IPS DF 4.7 (cell line): ENCODE measurements at regions not wholly inside any gene's neighbourhood (a gene's known extent, or its start where the extent isn't known, plus 50 kb on each side); places are given as distances from the start of the nearest gene placed in this dataset.

Experiments used
- DNase-seq: peaks from one replicate; pipeline ENCODE4 v3.0.0-alpha.2; 2013; ENCODE audit warnings: low spot score; ENCODE audit errors: extremely low read depth

DNA sequence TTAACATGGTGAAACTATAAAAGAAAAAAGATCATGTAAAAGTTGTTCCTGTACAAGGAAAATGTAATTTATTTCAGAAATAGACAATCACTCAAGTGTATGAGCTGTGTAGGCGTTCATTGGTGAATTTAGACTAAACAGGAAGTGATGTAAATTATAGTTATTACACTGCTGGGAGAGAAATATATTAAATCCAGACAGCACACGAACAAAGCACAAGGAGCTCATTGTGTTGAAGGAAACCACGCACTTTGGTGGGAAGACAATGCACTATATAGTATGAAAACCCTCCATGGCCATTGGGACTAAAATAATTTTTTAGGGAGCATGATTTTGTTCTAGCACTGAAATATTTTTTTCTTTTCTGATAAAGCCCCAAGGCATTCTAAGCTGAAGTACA, 450.5 kb downstream of the KLF12 start:
- no peak for DNase-seq

DNA sequence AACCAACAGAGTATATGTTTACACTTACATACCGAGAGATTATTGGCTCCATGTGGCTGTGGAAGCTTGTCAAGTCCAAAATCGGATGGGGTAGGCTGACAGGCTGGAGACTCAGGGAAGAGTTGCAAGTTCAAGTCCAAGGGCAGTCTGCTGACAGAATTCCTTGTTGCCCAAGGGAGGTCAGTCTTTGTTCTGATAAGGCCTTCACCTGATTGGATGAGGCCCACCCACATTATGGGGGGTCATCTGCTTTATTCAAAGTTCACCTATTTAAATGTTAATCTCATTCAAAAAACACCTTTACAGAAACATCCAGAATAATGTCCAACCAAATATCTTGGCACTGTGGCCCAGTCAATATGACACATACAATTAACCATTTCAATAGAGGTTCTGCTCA, 452.4 kb downstream of the KLF12 start:
- no peak for DNase-seq

DNA sequence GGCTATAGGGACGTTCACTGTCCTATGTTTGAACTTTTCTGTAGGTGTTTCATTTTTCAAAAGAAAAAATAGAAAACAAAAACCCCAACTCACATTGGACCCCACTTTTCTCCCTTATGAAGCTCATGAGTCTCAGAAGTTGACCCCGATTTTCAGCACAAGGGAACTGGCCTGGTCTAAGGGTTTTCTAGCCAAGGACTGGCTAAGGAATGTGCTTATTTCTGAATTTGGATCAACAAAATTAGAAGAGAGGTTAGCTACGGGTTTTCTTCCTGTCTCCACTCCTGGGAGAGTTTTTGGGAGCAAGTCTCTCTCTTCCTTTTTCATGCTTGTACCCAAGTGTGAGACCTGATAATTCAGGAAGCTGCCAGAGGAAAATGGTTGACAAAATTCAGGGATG, 453.2 kb downstream of the KLF12 start:
- no peak for DNase-seq

- no peak for DNase-seq
These were observed 457.1 kb downstream of the KLF12 start for GRCh38 chr13:73677048-73677601.

DNA sequence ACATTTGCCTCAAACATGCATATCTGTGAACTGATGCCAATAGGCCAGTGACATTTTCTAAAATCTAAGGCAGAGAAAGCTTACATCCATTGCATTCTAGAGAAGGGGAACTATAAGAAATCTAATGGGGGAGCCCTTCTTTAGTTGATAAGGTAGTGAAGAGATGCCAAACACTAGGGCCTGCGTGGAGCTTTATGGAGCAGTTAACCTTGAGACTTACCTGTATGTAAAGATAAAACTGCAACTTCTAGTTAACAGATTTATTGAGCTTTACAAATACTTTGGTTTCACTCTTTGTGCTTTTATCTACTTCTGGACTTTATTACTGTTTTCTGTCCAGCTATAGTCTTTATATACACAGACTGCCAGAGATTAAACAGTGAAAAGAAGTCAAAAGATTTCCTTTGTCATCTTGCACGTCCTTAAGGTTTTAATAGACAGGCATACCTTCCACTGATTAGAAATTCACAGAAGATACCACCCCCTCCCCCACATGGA, 457.6 kb downstream of the KLF12 start:
- no peak for DNase-seq

- no peak for DNase-seq
These were observed 458.4 kb downstream of the KLF12 start for GRCh38 chr13:73675821-73676220.

DNA sequence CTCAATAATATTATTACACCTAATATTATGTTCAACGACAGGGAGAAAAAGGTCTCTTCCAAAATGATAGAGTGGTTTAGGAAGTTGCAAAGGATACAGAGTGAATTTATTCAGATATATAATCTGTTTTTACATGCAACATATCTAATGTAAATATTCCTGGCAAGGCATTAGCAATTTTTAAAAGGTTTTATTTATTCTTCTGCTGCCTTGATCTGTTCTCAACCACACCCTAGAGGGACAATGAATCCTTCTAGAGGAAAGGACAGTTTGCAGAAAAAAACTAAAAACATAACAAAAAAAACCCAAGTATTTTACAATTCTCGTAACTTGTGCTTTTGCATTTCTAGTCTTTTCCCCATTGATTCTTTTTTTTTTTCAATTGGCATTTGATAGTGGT, 459.6 kb downstream of the KLF12 start:
- DNase-seq, result no peak

GRCh38 chr13:73673931-73674330, 460.3 kb downstream of the KLF12 start:
- DNase-seq, result no peak

DNA sequence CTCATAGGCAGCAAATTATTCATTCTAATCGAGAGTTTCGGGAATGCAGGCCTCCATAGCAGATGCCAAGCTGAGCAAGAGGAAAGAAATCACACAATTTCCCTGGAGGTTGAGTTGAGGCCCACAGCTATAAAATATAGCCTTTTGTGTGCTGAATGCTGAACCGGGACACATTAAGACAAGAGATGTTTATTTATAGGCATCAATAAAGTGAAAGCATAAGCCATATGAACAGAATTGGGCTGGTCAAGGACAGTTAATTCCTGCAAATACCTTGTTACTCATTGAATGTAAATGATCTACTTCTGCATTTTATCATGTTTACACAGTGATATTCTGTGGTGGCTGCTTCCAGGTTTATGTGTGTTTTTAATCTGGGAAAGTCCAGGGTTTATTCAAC, 461.7 kb downstream of the KLF12 start:
- no peak for DNase-seq

GRCh38 chr13:73671732-73672131, 462.5 kb downstream of the KLF12 start:
- no peak for DNase-seq

DNA sequence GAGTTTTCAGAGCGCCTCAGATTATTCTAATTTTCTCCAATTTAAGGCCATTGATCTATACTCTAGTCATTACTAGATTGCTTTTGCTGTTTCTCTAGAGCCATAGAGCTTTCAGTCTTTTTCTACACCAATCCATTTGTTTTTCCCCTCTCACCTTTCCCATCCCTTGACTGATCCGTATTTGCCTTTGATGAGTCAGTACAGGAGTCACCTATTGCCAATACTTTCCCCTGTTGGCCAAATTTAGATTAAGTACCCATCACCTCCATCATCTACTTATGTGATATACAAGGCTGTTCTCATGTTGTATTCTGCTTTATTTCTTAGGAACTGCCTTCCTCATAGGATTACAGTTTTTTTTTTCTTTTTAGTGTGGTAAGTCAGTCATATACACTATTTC, 463.2 kb downstream of the KLF12 start:
- DNase-seq, result no peak

GRCh38 chr13:73667756-73668155, 466.4 kb downstream of the KLF12 start:
- no peak for DNase-seq

GRCh38 chr13:73665261-73665660, 468.9 kb downstream of the KLF12 start:
- no peak for DNase-seq

GRCh38 chr13:73664851-73665250, 469.4 kb downstream of the KLF12 start:
- DNase-seq, result no peak

- DNase-seq, result no peak
These were observed 471.4 kb downstream of the KLF12 start for GRCh38 chr13:73662833-73663232.

DNA sequence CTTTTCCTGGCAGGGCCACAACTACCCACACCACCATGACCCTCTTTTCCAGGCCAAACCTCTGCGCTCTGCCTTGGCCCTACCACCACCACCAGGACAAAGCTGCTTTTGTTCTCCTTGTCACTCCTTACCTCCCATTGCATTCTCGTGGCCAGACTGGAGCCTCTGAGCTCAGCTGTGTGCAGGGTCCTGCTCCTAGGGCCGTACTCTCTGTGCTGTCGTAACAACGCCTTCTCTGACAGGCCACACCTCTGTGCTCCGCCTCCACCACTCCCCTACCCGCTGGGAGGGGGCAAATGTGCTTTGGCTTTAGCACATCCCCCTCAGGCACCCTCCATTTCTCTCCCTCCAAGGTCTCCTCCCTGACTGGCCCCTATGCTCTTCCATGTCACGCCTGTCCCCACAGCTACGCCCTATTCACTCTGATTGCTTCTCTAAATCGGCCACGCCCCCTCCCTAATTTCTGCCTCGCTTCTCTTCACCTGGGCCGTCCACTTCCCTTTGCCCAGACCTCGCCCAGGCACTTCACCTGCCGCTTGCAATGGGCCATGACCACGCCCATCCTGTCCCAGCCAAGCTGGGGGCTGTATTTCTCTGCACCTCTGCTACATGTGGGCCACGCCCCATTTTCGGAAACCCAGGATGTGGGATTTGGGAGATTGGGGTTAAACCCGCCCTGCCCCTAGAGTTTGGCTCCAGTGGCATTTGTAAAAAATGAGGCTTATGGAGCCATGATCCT, 472.3 kb downstream of the KLF12 start:
- no peak for DNase-seq

GRCh38 chr13:73661066-73661465, 473.1 kb downstream of the KLF12 start:
- no peak for DNase-seq

GRCh38 chr13:73658639-73659038, 475.6 kb downstream of the KLF12 start:
- DNase-seq, result no peak

DNA sequence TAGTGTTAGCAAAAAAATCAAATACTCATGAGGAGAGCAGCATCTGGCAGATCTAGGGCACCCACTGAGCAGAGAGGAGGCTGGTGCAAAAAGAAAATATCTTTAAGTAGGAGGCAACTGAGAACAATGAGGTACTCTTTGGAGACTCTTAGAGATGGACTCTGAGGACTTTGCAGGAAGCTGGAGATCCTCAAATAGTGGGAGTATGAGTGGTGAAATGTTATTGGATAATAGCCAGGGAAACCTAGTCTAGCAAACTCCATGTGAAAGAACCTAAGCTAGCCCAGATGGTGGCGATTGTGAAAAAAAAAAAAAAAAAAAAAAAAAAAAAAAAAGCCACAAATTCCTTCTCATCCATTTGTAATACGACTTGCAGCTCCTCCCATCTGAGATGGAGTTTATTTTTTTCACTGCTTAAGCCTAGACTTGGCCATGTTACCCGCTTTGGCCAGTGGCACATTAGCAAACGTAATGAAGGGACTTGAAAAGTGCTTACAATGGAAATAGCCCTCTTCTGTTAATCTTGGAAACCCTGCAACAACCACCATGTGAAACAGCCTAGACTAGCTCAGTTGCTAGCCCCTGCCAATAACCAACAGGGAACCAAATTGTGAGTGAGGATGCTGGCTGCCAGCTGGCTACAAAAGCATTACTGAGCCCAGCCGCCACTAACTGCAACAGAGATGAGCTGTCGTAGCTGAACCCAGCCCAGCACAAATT, 476.2 kb downstream of the KLF12 start:
- DNase-seq, result no peak

DNA sequence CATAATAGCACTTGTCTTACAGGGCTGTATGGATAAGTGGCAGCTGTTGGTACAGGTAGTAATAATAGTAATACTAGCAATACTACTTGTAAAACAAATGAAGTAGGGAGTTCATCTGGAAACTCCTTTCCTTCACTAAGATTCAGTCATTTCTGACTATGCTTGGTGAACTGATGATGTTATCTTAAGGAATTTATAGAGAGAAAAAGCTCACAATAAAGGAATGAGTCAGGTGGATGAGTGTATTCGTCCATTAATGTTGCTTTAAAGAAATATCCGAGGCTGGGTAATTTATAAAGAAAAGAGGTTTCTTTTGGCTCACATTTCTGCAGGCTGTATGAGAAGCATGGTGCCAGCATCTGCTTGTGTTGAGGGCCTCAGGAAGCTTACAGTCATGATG, 477.3 kb downstream of the KLF12 start:
- DNase-seq, result no peak

GRCh38 chr13:73653688-73654087, 480.5 kb downstream of the KLF12 start:
- DNase-seq, result no peak

DNA sequence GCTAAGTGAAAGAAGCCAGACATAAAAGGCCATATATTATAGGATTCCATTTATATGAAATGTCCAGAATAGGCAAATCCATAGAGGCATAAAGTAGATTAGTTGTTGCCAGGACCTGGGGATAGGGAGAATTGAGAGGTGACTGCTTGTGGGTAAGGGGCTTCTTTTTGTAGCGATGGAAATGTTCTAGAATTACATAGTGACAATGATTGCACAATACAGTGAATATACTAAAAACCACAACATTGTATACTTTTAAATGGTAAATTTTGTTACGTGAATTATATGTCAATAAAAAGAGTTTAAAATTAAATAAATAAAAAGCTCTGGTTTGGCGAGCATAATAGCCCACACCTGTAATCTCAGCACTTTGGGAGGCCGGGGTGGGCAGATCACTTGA, 486.8 kb downstream of the KLF12 start:
- no peak for DNase-seq
